Kidney (tissue), 13 donors: ENCODE measurements at regions not wholly inside any gene's neighbourhood (a gene's known extent, or its start where the extent isn't known, plus 50 kb on each side); places are given as distances from the start of the nearest gene placed in this dataset.
A peak's percentile ranks its signal among the peaks of the same experiment; 100 is the strongest.
"Not testable (repeated sequence)": the region's sequence is repeated elsewhere in the genome, so short reads cannot be mapped to it uniquely, and the experiment has no call there.

Experiments
- DNase-seq, 5 donors: peaks; one replicate each; pipeline ENCODE4 v3.0.0-alpha.2; 2013 to 2020
- FAIRE-seq: peaks from 2 replicates; lab custom pipeline; 2012; peaks lifted over from hg19 to GRCh38; lab: Jason Lieb, UNC
- H3K27ac ChIP-seq, 2 donors: one replicate each; pipeline ENCODE4 v1.7.0; 2013; ENCODE audit warnings: low read depth in 2 of 2, low read length in 2 of 2, inconsistent platforms in 1 of 2
- H3K27me3 ChIP-seq: one replicate; pipeline ENCODE4 v1.7.1; 2013; ENCODE audit warnings: low read length, inconsistent platforms; ENCODE audit not compliant: control insufficient read depth, insufficient read depth
- H3K36me3 ChIP-seq, 3 donors: one replicate each; pipeline versions ENCODE4 v1.7.0 to v1.7.1; 2013; ENCODE audit warnings: low read length in 3 of 3, control low read depth in 1 of 3, inconsistent platforms in 1 of 3; ENCODE audit not compliant: insufficient read depth in 3 of 3, control insufficient read depth in 2 of 3
- H3K4me1 ChIP-seq, 3 donors: one replicate each; pipeline versions ENCODE4 v1.7.0 to v1.7.1; 2013; ENCODE audit warnings: low read length in 3 of 3, inconsistent platforms in 1 of 3, low read depth in 1 of 3; ENCODE audit not compliant: control insufficient read depth in 2 of 3, insufficient read depth in 2 of 3
- H3K4me3 ChIP-seq, 3 donors: one replicate each; pipeline versions ENCODE4 v1.7.0 to v1.8.1; 2013; ENCODE audit warnings: low read length in 3 of 3, control low read depth in 1 of 3, inconsistent platforms in 1 of 3
- H3K9ac ChIP-seq, 3 donors: one replicate each; pipeline versions ENCODE4 v1.7.0 to v1.7.1; 2013; ENCODE audit warnings: low read length in 3 of 3, control low read depth in 1 of 3, inconsistent platforms in 1 of 3
- H3K9me3 ChIP-seq, 3 donors: one replicate each; pipeline versions ENCODE4 v1.7.0 to v1.7.1; 2013; ENCODE audit warnings: low read length in 3 of 3, control low read depth in 1 of 3, inconsistent platforms in 1 of 3; ENCODE audit not compliant: control insufficient read depth in 2 of 3, insufficient read depth in 1 of 3
- intact Hi-C: fragments of 100-400 bp; cut with DNase I; formaldehyde crosslinking; loops from one replicate; pipeline ENCODE4 v1.11.1; 2022
- TF ChIP-seq, protein P1 (sequence below): IDR thresholded peaks from 3 replicates; pipeline ENCODE4 v1.5.1; 2012; ENCODE audit warnings: mild to moderate bottlenecking, moderate library complexity, borderline replicate concordance; ENCODE audit not compliant: insufficient read depth; ENCODE audit errors: extremely low read depth
- donor health status: control.
- donor health status: control.
- donor health status: control.
- donor health status: control.
- donor health status: control.
- donor health status: DM: yes; HTN: yes; CAD: no.
- donor health status: Normal renal cell carcinoma (clear cell type).

DNA sequence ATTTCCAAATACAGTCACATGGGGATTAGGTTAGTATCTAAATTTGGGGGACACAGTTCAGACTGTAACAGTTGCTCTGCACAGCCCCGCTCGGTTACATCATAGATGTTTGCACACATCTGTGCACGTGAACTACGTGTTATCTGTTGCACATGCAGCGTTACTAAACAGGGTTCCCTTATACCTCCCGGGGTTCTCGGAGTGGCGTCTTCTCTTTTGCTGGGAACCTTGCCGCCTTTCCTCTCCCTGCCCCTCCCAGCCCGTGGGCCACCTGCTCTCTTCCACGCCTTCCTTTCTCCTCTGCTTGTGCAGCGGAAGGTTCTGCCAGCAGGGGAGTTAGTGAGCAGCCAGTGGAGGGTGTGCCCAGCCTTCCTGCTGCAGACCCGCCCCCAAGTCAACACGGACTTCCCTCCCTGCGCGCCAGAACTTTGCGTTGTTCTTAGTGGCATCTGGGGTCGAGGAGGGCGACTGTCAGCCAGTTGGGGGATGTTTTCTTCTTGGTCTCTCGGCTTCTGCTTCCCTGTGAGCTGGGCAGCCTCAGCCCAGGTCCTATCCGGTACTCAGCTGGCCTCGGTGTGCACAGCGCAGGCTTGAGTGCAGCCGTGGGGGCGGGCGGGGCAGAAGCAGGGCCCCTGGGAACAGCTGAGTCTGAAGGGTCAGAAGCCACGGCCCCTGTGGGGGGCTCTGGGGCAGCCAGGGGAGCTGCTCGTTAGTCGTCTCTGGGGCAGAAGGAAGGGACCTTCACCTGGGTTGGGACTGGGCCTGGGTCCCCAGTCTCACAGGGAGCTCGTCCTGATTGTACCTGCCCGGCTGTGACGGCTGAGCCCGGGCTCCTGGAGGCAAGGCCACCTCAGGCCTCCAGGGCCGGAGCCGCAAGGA is 146.7 kb downstream of the IGLL1 start:
- TF ChIP-seq, protein P1, sequence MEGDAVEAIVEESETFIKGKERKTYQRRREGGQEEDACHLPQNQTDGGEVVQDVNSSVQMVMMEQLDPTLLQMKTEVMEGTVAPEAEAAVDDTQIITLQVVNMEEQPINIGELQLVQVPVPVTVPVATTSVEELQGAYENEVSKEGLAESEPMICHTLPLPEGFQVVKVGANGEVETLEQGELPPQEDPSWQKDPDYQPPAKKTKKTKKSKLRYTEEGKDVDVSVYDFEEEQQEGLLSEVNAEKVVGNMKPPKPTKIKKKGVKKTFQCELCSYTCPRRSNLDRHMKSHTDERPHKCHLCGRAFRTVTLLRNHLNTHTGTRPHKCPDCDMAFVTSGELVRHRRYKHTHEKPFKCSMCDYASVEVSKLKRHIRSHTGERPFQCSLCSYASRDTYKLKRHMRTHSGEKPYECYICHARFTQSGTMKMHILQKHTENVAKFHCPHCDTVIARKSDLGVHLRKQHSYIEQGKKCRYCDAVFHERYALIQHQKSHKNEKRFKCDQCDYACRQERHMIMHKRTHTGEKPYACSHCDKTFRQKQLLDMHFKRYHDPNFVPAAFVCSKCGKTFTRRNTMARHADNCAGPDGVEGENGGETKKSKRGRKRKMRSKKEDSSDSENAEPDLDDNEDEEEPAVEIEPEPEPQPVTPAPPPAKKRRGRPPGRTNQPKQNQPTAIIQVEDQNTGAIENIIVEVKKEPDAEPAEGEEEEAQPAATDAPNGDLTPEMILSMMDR, result peak; percentile 33
- H3K4me3 ChIP-seq, H3K9ac ChIP-seq, H3K36me3 ChIP-seq, intact Hi-C loops, H3K27me3 ChIP-seq, H3K27ac ChIP-seq, FAIRE-seq, H3K4me1 ChIP-seq, H3K9me3 ChIP-seq: not testable (repeated sequence)
- peak; percentile 72 to 86 (median 78) for DNase-seq

DNA sequence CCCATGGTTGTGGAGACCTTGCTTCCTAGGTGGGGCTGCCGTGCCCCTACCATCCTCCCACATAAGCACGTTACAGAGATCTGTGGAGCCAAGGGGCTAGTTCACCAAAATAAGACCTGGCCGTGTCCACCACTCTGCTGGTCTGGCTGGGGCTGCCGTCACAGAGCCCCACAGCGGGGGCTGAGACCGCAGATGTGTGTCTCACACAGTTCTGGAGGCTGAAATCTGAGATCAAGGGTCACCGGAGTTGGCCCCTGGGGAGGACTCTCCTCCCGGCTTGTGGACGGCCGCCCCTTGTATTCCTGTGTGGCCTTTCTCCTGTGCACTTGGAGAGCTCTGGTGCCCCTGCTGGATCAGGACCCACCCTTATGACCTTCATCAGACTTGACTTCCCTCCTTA is 147.4 kb downstream of the IGLL1 start:
- not testable (repeated sequence) for FAIRE-seq

DNA sequence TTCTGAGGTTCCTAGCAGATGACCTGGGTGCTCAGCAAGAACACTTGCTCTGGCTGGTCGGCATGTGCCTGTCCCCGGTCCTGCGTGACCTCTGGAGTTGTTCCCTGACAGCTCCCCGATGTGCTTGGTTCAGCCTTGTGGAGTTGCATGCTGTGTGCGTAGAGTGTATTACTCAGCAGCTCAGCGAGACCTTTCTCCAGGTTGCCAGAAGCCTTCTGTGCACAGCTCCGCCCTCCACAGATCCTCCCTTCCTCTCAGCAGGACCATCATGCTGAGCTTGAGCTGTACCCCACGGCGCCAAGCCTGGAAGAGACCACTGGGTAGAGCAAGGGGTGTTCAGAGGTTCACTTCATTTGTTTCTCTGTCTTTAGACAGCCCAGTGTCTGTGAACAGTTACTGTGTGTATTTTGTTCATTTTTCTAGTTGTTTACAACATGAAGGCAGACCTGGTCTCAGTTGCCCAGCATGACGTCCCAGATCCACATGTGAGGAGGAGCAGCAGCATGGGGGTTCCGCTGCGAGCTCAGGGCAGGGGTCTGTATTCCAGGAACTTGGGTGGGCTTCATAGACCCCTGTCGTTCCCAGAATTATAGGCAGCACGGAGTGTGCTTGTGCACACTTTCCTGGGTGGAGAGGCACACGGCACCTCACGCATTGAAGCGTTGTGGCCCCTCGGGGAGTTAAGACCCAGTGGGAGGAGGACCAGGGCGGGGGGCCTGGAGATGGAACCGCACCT is 148.6 kb downstream of the IGLL1 start:
- no peak overlapping the region for H3K27ac ChIP-seq
- H3K36me3 ChIP-seq, result no peaks in the 10 kb centered on the region
- no peak overlapping the region for H3K4me3 ChIP-seq
- H3K9ac ChIP-seq, result no peak overlapping the region
- DNase-seq, result no peak
- TF ChIP-seq, protein P1, result no peak
- no peaks in the 10 kb centered on the region for H3K27me3 ChIP-seq
- H3K4me1 ChIP-seq, result no peaks in the 10 kb centered on the region
- FAIRE-seq, result no peak
- H3K9me3 ChIP-seq, result no peaks in the 10 kb centered on the region
- intact Hi-C loops, result no loop called here

More for the DNA sequence above, 147.4 kb downstream of the IGLL1 start:
- H3K4me3 ChIP-seq, H3K9me3 ChIP-seq, H3K27me3 ChIP-seq, H3K36me3 ChIP-seq, DNase-seq, H3K4me1 ChIP-seq, H3K9ac ChIP-seq, intact Hi-C loops, H3K27ac ChIP-seq: not testable (repeated sequence)

DNA sequence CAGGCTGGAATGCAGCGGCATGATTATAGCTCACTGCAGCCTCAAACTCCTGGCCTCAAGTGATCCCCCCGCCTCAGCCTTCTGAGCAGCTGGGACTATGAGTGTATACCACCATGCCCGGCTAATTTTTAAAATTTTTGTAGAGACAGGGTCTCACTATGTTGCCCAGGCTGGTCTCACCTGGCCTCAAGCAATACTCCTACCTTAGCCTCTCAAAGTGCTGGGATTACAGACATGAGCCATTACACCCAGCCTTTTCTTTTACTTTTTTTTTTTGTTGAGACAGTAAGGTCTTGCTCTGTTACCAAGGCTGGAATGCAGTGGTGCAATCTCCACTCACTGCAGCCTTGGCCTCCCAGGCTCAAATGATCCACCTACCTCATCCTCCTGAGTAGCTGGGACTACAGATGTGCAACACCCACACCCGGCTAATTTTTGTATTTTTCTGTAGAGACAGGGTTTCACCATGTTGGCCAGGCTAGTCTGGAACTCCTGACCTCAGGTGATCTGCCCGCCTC is 155.5 kb downstream of the IGLL1 start:
- H3K27ac ChIP-seq, H3K36me3 ChIP-seq, intact Hi-C loops, DNase-seq, H3K9ac ChIP-seq, H3K4me1 ChIP-seq, H3K9me3 ChIP-seq, FAIRE-seq, H3K4me3 ChIP-seq, H3K27me3 ChIP-seq: not testable (repeated sequence)
